GM12875 (cell line): ENCODE measurements at regions not wholly inside any gene's neighbourhood (a gene's known extent, or its start where the extent isn't known, plus 50 kb on each side); places are given as distances from the start of the nearest gene placed in this dataset.
"Not testable (repeated sequence)": the region's sequence is repeated elsewhere in the genome, so short reads cannot be mapped to it uniquely, and the experiment has no call there.

Experiments
- H3K4me3 ChIP-seq: one replicate; pipeline ENCODE4 v1.5.1; 2011; ENCODE audit warnings: low read depth, low read length, control low read depth
- TF ChIP-seq, protein P1 (sequence below): IDR thresholded peaks from 2 replicates; pipeline ENCODE4 v1.5.1; 2011; ENCODE audit warnings: low read depth, mild to moderate bottlenecking, control low read depth, inconsistent platforms, low read length, moderate library complexity, borderline replicate concordance; ENCODE audit not compliant: insufficient read depth

DNA sequence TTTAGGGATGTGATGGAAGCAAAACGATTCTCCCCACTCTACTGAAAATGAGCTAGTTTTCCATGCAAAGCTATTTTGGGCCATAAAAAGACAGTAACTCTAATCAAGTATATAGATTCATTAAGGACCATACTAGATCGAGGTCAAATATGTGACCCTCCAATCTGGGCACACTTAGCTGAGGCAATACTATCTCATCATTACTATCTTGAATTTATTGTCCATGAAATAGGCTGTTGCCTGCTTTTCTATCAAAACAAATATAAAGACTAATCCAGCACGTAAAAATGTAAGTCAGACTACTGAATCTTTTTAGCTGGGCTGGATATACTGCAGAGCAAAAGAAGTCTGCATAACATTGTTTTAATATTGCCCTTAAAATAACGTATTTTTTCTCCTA is 943.1 kb downstream of the NR2F1-AS1 start:
- TF ChIP-seq, protein P1, sequence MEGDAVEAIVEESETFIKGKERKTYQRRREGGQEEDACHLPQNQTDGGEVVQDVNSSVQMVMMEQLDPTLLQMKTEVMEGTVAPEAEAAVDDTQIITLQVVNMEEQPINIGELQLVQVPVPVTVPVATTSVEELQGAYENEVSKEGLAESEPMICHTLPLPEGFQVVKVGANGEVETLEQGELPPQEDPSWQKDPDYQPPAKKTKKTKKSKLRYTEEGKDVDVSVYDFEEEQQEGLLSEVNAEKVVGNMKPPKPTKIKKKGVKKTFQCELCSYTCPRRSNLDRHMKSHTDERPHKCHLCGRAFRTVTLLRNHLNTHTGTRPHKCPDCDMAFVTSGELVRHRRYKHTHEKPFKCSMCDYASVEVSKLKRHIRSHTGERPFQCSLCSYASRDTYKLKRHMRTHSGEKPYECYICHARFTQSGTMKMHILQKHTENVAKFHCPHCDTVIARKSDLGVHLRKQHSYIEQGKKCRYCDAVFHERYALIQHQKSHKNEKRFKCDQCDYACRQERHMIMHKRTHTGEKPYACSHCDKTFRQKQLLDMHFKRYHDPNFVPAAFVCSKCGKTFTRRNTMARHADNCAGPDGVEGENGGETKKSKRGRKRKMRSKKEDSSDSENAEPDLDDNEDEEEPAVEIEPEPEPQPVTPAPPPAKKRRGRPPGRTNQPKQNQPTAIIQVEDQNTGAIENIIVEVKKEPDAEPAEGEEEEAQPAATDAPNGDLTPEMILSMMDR: no peak
- H3K4me3 ChIP-seq: no peak overlapping the region

DNA sequence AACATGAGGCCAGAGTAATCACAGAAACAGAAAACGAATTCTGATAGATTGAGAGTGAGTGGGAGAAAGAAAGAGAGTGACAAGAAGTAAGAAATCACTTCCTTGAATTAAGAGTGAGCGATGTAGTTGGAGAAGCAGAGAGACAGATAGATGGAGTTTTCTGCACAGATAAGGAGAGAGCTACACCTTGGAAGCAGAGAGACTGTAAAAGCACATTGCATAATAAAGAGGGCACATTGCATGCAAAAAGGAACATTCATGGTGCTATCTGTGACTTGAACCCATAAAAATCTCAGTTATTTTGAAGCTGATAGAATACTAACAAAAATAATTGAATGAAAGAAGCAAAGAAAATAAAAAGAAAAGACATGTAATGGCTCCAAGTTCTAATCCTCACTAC is 943.8 kb downstream of the NR2F1-AS1 start:
- no peak overlapping the region for H3K4me3 ChIP-seq
- TF ChIP-seq, protein P1: no peak

DNA sequence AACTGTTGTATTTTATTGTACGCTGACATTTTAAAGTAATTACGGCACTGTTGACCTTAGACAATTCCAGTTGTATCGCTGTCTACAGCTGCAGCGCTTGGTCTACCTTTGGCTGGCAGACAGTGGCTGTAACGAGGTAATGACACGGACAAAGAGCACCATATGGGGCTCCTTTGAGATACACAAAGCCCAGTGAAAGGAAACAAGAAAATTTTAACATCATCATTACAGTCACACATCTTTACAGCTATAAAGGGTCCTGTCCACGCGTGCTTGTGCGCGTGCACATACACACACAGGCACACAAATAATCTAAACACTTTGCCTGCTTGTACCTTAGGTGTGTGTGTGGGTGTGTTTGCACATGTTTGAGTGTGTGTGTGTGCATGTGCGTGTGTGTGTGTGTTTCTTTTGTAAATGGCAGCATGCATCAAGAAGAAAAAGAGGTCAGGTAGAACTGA is 946.0 kb downstream of the NR2F1-AS1 start:
- H3K4me3 ChIP-seq: no peak overlapping the region
- TF ChIP-seq, protein P1: no peak

DNA sequence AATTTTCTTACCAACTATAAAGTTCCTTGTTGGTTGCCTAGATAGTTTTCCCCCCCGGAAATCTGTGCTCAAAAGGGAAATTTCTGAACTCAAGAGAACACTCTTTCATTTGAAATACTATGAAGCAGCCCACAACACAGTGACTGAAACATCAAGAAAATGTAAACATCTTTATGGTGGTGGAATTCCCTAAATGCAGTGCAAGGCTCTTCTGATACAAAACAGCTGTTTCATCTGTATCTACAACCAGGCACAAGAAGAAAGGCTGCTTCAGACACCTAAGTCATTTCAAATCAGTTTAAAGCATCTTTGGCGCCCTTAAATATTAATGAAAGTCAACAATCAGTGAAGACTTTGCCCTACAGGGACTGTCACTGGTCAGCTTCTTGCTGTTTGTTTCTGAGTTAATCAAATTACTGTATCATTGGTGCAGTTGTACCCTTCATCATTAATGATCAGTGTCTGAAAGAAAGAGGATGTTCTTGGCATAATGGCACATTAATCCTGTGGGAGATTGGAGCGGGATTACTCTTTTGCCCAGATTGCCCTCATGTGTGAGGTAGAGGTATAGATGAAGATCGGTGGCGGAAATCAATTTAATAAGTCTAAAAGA is 947.0 kb downstream of the NR2F1-AS1 start:
- TF ChIP-seq, protein P1: no peak
- H3K4me3 ChIP-seq: no peak overlapping the region

DNA sequence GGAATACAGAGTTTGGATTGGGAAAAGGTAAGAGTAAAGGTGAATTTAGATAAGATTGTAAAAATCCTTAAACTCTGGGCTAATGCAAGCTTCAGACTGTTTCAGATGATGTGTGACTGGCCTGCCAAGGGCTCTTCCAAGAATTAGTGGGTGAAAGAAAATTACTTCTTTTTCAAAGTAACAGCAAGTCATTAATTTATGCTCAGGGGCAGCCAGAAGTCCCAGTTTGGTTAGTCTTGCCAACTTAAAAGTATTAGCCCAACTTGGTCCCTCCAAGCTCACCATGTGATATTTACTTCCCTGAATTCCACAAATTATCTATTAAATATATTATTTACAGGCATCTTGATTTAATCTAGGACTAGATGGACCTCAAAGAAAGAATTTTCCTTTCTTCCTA is 947.8 kb downstream of the NR2F1-AS1 start:
- H3K4me3 ChIP-seq: no peak overlapping the region
- TF ChIP-seq, protein P1: no peak

DNA sequence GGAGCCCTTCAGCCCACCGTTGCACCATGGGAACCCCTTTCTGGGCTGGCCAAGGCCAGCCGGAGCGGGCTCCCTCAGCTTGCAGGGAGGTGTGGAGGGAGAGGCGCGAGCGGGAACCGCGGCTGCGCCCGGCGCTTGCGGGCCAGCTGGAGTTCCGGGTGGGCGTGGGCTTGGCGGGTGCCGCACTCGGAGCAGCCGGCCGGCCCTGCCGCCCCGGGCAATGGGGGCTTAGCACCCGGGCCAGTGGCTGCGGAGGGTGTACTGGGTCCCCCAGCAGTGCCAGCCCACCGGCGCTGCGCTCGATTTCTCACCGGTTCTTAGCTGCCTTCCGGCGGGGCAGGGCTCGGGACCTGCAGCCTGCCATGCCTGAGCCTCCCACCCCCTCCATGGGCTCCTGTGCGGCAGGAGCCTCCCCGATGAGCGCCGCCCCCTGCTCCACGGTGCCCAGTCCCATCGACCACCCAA is 949.8 kb downstream of the NR2F1-AS1 start:
- H3K4me3 ChIP-seq: not testable (repeated sequence)

DNA sequence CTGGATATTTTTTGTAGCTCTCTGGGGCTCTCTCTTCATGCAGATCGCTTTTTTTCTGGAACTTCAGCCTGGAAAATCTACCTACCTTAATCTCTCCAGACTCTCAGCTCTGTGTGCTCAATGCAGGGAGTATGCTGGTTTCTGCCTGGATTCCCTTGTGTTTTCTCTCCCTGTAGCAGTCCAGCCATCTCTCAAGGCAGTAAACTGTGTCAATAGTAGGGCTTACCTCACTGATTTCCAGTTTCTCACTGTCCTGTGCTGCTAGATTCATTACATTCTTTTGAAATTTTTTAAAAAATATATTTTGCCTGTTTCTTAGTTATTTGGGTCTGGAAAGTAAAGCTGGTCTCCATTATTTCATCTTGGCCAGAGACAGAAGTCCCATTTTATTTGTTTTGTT is 951.4 kb downstream of the NR2F1-AS1 start:
- no peak overlapping the region for H3K4me3 ChIP-seq
- TF ChIP-seq, protein P1: no peak
